RPMI7951 (cell line): ENCODE measurements at regions not wholly inside any gene's neighbourhood (a gene's known extent, or its start where the extent isn't known, plus 50 kb on each side); places are given as distances from the start of the nearest gene placed in this dataset.
A peak's percentile ranks its signal among the peaks of the same experiment; 100 is the strongest.

ENCODE experiments used
- DNase-seq: peaks from one replicate; pipeline ENCODE4 v3.0.0-alpha.2; 2012; ENCODE audit warnings: low read depth

DNA sequence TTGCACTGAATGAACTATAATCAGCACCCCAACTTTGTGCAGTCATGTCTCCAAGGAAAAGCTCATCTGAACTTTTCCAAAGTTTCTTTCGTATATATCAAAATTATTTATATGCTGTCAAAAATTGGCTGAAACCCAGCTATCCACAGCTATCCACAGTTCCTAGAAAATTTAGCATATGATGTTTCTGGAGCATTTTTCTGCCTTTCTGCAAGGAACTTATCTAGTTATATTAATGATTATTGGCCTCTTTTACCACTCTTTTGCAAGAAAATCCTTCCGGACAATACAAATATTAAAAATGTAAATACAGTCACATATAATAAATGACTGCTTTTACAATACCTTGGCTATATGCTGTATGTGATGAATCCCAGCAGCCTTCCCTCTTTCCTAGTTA, 270.2 kb downstream of the TMEM167A start:
- DNase-seq, result no peak

DNA sequence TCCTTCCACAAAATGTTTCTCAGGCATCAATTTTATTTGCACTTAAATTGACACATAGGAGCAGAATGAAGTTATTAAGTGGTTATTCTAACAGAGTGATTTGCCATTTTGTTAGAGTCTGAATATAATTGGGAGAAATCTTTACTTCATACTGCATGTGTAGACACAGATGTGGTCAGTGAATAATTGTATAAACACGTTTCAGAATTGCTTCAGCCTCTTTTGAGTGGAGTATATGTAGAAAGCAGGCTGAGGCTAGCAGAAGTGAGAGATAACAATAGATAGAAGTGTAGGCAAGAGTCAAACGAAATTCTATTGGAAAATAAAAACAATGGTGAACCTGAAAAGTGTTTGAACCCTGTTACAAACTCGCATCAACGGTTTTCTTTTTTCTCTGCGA, 270.7 kb downstream of the TMEM167A start:
- DNase-seq, result no peak

DNA sequence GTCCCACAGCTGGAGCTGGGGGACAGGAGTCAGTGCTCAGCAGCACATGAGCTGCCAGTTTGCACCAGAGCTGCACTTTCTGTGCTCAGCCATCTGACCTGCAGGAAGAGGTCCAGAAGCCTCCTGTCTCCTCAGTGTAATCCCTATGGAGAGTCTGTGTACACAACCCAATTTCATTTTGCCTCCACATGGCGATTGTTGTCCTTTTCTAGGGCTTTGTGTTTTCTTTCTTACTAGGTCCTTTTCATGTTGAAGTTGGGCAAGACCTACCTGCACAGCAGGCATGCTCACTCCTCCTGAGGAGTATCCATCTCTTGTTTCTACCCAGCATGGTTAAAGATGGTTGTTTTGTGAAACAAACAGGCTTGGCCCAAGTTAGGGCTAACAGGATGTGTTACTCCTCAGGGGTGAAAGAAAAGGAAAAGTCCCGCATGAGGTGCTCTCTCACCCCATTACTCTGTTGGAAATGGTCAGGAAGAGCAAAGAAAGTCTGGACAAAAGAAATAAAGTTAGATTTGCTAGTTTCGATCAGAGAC, 273.0 kb downstream of the TMEM167A start:
- no peak for DNase-seq

DNA sequence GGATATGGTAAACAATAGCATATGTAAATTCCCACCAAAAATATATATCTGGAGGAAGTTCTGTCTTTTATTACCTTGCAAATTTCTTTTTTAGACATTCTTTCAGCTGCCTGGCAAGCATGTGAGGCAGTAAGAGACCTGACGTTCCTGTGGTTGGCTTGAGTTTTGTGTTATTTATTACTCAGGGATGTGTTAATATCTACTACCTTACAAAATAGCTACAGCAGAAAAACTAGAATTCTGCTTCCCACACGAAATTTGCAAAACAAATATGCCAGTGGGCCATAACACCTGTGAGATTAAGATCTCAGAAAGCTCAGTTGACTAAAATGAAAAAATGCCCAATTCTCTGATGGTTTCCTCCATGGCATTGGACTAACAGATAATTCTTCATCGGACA, 274.2 kb downstream of the TMEM167A start:
- no peak for DNase-seq

DNA sequence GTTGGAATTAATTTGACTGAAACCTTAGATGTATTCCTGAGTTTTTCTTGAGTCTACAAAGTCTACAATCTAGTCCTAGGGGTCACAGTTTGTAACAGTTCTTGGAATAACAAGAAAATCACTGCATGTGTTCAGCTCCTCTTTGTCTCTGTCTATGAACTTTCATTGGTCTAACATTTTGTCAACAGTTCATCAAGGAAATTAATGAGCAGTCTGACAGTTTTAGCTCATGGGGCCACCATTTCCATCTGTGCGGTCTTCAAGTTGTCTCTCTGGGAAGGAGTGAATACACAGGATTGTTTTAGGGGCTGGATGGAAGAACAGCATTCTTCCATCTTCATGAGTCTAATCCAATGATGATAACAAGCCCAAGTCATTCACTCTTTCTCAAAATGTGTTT, 276.4 kb downstream of the TMEM167A start:
- no peak for DNase-seq

DNA sequence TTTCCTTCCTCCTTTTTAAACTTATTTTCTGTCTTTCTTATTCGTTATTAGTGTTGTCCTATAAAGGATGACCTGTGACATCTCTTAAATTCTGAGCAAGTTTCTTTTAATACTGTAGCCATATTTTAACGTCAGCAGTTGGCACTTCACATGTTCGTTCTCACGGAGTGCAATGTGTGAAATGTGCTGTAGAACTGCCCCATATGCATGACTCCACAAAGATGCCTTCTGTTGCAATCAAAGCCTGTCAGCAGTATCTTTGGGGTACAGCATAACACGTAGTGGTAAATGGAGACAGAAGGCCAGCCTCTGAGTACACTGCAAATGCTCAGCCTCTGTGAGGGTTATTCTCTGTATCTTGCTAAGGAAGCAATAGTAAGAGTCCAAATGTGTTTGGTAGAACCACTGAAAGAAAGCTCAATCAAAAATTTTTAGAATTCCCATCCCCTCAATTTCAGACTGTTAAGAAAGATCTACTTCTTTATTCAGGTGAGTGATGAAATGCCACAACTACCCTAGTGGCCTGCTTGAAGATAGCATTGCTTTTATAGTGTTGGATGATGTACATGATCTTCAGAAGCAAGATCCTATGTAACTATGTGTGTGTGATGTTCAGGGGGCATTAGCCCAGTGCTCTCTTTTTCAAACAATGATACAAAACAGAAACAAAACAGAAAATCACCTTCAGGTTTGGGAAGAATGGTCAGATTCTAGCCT, 277.7 kb downstream of the TMEM167A start:
- no peak for DNase-seq

DNA sequence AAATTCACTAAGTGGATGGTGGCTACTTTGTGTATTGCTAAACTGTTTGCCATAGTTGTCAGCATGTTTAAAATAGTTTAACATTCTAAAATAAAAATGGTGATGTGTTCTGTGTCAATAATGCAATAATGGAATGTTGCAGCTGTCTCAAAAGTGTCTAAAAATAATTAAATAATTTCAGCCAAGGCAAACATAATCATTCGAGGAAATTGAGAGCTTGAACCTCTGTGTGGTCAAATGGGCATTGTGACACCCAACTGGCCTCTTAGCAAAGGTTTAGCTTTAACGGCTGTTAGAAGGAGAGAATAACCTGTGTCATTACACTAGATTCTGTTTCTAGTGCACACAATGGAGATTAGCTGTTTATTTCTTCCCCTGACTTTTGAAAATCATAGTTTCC, 278.5 kb downstream of the TMEM167A start:
- DNase-seq, result no peak

DNA sequence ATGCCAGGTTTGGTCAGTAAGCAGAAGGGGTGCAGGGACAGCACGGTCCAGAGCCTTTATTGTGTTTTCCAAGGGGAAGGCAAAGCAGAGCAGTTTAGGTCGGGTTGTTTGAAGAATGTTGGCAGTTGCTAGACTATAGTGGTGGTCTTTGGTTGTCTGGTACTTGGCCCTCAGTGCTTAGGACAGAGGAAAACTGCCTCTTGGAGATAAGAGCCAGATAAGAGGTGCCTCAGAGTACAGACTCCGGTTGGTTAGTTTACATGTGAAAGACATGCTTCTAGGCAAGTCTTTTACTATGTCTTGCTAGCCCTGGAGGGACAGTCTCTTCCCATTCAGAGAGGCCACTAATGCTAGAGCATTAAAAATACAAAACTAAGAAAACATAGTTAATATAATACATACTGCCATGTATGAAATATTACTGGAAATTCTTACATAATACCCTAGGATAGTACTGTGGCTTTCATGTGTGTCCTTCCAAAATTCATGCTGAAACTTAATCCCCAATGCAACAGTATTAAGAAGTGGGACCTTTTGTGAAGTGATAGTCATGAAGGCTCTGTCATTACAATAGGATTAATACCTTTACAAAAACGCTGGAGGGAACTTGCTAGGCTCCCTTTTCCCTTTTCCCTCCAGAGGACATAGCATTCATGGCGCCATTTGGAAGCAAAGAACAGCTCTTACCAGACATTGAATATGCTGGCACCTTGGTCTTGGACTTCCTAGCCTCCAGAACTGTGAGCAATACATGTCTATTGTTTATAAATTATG, 280.4 kb downstream of the TMEM167A start:
- no peak for DNase-seq

DNA sequence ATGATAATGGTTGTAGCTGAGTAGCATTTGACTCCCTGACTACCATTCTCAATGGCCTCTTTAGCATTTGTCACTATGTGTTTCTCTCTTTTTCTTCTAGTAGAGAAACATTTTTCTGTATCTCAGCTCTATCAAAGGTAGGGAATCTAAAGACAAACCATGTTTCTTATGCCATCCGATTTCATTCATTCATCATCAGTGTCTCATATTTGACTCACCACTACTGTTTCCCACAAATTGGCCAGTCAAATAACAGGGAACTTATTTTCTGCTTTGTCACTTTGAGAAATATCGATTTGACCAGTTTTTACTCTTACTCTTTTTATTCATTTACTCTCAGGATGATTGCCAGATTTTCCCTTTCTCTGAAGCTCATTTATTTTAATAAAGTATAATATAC, 282.3 kb downstream of the TMEM167A start:
- DNase-seq, result peak; percentile 19

DNA sequence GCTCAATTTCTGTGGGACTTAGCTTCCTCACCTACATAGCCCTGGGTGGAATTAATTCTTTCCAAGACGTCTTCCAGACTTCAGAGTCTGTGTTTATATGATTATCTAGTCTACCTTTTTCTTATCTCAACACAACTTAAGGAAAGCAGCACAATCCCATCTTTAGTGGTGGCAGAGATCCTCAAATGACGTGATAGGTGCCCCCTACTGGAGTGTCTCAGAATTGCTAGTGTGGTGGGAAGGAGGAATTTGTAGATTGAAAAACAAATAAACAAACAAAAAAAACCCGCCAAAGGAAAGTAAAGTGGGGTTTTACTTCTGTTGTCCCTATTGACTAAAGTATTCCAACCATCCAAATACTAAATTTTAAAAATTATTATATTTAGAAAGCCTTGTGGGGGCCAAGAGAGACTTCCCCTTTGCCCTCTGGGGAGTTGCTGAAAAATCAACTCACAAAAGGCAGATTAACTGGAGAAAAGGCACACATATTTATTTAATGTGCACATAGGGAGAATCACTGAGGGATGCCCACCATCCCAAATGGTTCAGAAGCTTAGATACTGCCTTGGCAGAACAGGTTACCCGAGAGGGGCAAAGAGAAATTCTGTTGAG, 283.3 kb downstream of the TMEM167A start:
- DNase-seq, result peak; percentile 34

DNA sequence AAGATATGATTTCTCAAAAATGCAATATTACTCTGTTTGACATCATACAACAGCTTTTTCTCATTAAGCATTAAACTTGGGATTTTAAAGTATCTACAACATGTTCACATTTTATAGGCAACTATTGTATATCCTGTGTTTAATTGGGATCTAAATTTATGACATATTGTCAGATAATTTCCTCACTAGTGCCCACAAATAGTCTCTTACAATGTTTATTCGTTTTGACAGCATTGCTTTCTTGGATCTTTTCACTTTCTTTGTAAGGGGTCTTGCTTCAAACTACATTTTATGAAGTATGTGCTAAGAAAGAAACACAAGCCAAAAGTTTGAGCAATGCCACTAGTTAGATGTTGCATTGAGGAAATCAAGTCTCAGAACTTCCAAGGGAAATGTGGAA, 285.1 kb downstream of the TMEM167A start:
- no peak for DNase-seq

DNA sequence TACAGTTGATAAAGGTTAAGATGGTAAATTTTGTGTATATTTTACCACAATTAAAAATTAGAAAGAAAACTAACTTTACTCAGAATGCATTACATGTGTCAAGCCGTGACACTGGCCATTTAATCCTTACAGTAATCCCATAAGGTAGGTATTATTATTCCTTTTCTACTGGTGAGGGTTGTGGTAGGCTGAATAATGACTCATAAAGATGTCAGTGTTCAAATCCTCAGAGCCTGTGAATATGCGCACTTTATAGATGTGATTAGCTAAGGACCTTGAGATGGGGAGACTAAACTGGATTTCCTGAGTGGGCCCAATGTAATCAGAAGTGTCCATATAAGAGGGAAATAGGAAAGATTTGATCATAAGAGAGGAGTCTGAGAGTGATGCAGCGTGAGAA, 288.1 kb downstream of the TMEM167A start:
- no peak for DNase-seq

DNA sequence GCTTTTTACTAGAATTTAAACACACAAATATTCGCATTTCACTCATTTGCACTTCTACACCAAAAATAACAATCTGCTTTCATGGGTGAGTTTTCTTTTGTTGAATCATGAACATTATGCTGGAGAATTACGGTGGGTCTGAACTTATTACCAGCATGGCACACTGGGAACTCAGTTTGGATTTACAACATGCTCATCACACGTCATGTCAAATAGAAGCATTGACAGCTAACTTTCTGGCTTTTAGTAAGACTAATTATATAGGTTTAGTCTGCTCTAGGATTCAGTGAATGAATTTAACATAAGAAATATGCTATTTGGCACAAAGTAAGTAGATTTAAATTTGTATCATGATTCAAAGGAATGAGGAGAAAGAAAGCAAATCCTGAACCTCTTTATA, 290.4 kb downstream of the TMEM167A start:
- no peak for DNase-seq

DNA sequence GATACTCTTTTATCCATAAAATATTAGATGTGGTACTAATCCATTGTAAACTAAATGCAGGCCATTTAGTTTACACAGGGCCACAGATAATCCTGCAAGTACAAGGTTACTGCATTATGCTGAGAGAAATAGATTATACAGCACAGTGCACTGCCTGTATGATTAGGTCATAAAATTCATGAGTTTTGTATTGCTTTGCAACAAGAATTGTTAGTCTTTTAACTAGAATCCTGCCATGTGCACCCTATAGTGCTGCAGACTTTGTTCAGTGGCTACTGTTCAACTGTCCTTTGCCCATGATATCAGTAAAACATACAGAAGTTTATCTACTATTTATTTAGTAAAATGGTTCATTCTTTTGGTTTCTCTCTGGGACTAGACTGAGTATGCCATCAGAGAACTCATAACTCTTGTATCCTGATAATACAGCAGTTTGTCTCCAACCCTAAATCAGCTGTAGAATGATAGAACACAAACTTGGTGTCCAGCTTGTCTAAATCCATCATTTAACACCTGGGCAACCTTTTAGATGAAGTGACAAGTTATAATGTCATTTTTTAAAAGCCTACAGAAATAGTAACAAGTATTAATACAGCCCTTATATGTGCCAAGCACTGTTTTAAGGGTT, 291.2 kb downstream of the TMEM167A start:
- no peak for DNase-seq

DNA sequence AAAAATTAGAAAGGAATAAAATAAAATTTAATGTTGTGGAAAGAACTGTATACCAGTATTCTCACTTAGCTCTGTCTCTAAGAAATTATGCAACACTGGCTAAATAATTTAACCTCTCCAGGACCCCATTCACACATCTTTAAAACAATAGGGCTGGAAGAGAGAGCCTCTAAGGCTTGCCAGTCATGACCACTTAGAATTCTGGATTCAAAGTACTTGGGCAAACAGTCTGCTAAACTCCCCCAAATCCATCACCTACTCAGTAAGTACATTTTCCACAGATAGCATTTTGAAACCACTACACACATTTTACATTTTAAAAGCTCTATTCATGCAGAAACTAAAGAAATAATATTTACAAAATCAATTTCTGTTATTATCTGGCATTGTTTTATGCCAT, 291.7 kb downstream of the TMEM167A start:
- DNase-seq, result no peak

DNA sequence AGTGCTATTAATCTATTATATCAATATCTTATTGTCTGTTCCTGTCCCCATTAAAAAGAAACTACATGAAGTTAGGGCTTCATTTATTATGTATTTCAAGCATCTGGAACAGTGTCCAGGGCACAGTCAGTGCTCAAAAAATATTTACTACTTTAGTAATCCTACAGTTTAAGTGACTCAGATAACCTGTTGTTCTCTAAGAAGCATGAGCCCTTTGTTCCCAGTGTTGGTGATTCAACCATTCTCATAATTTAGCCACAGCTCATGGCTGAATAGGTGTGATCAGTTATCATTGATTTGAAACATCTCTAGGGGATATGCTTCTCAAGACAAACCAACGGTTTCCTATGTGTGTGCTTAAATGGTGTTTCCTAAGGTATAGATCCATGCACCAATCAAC, 292.7 kb downstream of the TMEM167A start:
- DNase-seq, result peak; percentile 5

DNA sequence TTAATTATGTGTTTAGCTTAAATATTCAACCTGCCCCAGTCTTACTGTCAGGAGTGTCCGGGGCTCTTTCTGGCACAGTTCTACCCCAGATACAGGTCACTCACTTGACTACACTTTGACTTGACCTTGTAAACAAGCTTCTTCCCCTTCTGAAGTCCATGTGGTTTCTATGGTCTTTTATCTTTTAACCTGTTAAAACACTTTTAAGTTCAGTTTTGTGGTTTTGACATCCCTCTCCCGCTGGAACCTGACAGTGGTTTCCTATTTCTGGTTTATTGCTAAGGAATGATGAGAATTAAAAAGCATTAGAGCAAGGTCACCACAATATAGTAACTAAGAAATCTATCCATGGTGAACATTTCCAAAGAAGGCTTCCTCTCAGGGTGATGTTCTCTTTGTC, 300.1 kb downstream of the TMEM167A start:
- DNase-seq, result peak; percentile 15

DNA sequence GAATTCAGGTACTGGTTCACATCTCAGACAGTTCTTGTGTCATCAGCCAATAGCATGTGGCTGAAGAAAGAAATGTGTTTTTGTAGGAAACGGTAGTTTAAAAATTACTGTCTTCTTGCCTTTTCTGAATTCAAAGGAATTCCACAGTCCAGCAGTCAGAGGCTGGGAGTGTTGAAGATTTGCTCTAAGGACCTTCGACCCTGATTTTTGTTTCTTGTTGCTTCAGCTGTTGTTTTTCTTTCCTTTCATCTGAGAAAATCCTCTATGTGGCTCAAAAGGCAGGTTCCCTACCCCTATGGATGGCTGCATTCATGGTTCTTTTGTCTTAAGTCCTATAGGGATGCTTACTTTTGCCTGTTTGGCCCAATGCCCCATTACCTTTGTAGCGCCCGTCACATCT, 304.9 kb downstream of the TMEM167A start:
- DNase-seq, result no peak

DNA sequence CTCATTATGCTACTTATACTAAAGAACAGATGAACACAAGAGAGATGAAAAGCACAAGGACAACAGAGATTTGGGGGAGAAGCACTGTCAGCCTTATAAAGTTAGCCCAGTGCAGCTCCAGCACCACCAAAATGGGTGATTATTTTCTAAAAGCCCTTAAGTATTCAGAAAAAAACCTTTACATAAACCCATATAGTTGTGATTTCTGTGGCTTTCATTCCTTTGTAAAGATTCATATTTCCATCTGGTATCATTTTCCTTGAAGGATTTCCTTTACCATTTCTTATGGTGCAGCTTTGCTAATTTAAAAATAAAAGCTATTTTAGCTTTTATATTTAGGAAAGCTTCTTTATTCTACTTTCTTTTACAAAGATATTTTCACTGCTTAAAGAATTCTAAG, 311.0 kb downstream of the TMEM167A start:
- DNase-seq, result no peak

DNA sequence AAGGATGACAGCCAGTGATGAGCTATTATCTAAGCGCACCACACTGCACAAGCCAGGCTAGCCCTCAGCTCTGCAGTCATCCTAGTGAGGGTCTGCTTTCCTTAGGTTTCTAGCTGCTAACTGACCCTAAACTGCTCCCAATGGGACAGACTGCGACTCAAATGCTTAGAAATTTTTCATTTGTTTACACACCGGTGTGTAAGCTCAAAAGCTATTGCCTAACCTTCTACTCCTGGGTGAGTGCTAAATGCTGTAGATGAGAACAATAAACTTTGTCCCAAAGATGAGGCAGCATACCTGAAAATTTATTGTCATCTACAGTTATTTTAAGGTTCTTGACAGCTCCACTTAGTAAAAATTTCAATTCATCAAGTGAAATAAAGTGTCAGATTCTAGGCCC, 311.4 kb downstream of the TMEM167A start:
- no peak for DNase-seq

DNA sequence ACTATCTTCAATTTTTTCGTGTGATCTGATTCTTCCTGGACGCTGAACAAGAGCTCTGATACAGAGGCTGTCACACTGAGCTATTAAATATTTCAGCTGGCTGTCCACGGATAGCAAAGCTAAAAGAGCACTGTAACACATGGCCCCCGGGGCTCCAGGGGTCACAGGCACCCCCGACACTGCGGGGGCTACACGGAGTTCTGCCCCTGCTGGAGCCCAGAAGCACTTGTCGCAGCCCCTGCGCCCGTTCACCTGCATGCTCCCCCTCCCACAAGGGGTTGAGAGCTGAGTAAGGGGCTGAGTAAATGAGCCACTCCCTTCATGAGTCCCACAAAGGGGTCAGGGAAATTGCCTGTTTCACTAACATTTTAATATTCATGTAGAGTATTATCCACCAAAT, 316.3 kb downstream of the TMEM167A start:
- DNase-seq, result no peak

DNA sequence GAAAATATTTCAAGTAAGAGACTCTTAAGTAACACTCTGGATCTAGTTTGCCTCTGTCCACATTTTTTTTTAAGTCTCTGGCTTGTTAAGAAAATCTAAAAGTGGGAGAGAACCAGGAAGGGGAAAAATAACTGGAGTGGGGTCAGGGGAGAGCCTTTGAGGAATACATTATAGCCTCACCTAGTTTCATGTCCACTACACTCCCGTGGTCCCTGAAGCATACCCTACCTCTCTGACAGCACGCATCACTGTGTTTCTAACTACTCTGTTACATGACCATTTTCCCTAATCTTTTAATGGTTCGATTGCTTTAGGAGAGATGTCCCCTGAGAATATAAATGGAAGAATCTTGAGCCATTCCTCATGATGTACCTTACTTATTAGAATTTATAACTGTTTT, 318.3 kb downstream of the TMEM167A start:
- no peak for DNase-seq
